IMR-90 (cell line): ENCODE measurements at regions not wholly inside any gene's neighbourhood (a gene's known extent, or its start where the extent isn't known, plus 50 kb on each side); places are given as distances from the start of the nearest gene placed in this dataset.

Source experiments
- CEBPB ChIP-seq: IDR thresholded peaks from 2 replicates; pipeline ENCODE4 v1.6.1; 2012; ENCODE audit warnings: low read depth, low read length, improper control_type of control experiment
- CHD1 ChIP-seq: IDR thresholded peaks from 2 replicates; pipeline ENCODE4 v1.6.1; 2012; ENCODE audit warnings: low read depth, low read length, improper control_type of control experiment
- CTCF ChIP-seq: conservative IDR thresholded peaks from 2 replicates; pipeline ENCODE4 v1.5.1; 2012; ENCODE audit warnings: mild to moderate bottlenecking, low read depth, low read length, improper control_type of control experiment
- FOS ChIP-seq: fragments of 150-350 bp; IDR thresholded peaks from 2 replicates; pipeline ENCODE4 v1.6.1; 2016; ENCODE audit warnings: low read depth, low read length
- MAZ ChIP-seq: IDR thresholded peaks from 2 replicates; pipeline ENCODE4 v1.6.1; 2012; ENCODE audit warnings: low read depth, mild to moderate bottlenecking, low read length, improper control_type of control experiment, moderate library complexity, borderline replicate concordance
- POLR2A ChIP-seq: IDR thresholded peaks from 2 replicates; pipeline ENCODE4 v1.6.1; 2012; ENCODE audit warnings: mild to moderate bottlenecking, low read depth, low read length
- RAD21 ChIP-seq: IDR thresholded peaks from 2 replicates; pipeline ENCODE4 v1.6.1; 2012; ENCODE audit warnings: low read length, improper control_type of control experiment
- SMC3 ChIP-seq: fragments of 150-350 bp; IDR thresholded peaks from 2 replicates; pipeline ENCODE4 v1.6.1; 2016; ENCODE audit warnings: low read depth, mild to moderate bottlenecking, antibody characterized with exemption, low read length, moderate library complexity

GRCh38 chr2:122562775-122563174 is 807.3 kb downstream of the TSN start:
- no peak for TF ChIP-seq POLR2A
- TF ChIP-seq CTCF = no peak
- TF ChIP-seq RAD21 = no peak
- TF ChIP-seq FOS = no peak
- TF ChIP-seq SMC3 = no peak
- TF ChIP-seq MAZ = no peak
- TF ChIP-seq CEBPB = no peak
- no peak for TF ChIP-seq CHD1
